ENCODE measurements at regions not wholly inside any gene's neighbourhood (a gene's known extent, or its start where the extent isn't known, plus 50 kb on each side); places are given as distances from the start of the nearest gene placed in this dataset.

DNA sequence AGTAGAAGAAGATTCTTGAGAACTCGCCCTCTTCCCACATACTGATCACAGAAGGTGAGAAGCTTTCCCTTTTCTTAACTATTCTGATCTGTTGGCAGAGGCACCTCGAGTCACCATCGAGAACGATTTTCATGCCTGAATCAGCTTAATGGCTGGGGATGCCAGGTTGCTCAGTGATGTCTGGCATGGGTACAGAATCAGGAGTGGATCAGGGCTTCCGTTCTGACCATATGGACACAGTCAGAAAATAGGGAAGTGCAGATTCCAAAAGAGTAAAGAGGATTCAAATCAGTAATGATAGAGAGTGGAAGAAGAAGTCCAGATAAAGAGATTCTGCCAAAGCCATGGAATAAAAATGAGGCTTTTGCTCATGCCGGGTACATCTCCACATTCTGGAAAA lies 52.0 kb upstream of the GRB10 start:
- Histone ChIP-seq H3K4me1 (peaks cover 4% of the 10 kb centered on the region), H3K4me3 (no peak overlapping the region), H3K9me3 (no peaks in the 10 kb centered on the region), H3K27me3 (ENCODE audit: insufficient read depth in 3 of 3, low read length in 2 of 3) (no peaks in the 10 kb centered on the region), H3K36me3 (ENCODE audit: insufficient read depth in 1 of 2, low read depth in 1 of 2) (no peaks in the 10 kb centered on the region), H3K27ac (no peak overlapping the region)
- 80 to 84% (median 83%) methylated on average over 6 of the region's 6 CpGs for WGBS, 3 donors
- DNase-seq (no peak), ATAC-seq (no peak)
- intact Hi-C loops (cut with DNase I) = no loop called here
- TF ChIP-seq, protein P1, sequence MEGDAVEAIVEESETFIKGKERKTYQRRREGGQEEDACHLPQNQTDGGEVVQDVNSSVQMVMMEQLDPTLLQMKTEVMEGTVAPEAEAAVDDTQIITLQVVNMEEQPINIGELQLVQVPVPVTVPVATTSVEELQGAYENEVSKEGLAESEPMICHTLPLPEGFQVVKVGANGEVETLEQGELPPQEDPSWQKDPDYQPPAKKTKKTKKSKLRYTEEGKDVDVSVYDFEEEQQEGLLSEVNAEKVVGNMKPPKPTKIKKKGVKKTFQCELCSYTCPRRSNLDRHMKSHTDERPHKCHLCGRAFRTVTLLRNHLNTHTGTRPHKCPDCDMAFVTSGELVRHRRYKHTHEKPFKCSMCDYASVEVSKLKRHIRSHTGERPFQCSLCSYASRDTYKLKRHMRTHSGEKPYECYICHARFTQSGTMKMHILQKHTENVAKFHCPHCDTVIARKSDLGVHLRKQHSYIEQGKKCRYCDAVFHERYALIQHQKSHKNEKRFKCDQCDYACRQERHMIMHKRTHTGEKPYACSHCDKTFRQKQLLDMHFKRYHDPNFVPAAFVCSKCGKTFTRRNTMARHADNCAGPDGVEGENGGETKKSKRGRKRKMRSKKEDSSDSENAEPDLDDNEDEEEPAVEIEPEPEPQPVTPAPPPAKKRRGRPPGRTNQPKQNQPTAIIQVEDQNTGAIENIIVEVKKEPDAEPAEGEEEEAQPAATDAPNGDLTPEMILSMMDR (IDR thresholded peaks at IDR 0.05) = no peak

DNA sequence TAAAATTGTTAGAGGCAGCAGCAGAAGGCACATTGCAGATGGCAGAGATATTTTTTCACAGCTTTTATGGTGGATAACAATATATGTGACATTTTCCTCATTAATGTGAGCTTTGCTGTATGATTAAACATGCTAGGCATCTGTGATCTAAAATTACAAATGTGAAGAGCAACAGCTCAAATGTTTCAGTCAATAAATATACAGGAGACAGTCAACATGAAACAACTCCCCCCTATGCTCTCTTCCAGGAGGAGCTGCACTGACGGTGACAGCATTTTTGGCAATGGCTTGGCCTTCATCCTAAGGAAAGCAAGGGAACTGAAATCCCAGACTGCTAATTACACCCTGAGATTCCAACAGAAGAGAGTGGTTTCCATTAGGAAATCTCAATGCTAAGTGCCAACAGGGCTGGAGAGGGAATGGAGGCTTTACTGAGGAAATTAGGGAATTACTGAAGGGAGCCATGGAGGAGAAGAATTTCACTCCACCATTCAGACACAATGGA lies 51.4 kb upstream of the GRB10 start:
- TF ChIP-seq, protein P1 (IDR thresholded peaks at IDR 0.05) = no peak
- WGBS, 3 donors = 38 to 53% (median 39%) methylated on average over 1 of the region's 1 CpG
- Histone ChIP-seq H3K4me3 (no peak overlapping the region), H3K9me3 (no peaks in the 10 kb centered on the region), H3K27me3 (ENCODE audit: insufficient read depth in 3 of 3, low read length in 2 of 3) (no peaks in the 10 kb centered on the region), H3K4me1 (no peaks in the 10 kb centered on the region), H3K27ac (no peak overlapping the region), H3K36me3 (ENCODE audit: insufficient read depth in 1 of 2, low read depth in 1 of 2) (no peaks in the 10 kb centered on the region)
- intact Hi-C loops (cut with DNase I) = no loop called here
- no peak for DNase-seq
- ATAC-seq = no peak

DNA sequence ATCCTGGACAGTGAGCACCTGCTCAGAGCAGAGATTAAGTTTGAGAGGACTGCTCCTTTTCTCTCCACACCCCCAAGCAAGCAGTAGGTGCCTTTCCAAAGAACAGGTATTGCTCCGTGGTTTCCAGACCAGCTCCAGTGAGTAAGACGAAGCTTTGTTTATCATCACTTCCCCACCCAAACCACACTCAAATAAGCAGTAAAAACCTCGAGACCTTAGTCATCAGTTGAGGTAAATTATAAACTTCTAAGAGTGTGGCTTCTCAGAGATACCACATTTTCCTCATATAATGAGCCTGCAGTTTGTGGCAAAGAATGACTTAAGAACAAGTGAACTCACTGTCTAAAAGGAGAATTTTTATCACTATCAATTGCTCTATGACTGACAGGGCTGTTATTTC lies 50.0 kb upstream of the GRB10 start:
- H3K4me1 ChIP-seq = no peaks in the 10 kb centered on the region
- WGBS, 3 donors = 78 to 90% (median 80%) methylated on average over 3 of the region's 3 CpGs
- H3K27ac ChIP-seq = no peak overlapping the region
- ATAC-seq = no peak
- TF ChIP-seq, protein P1 (IDR thresholded peaks at IDR 0.05) = no peak
- H3K4me3 ChIP-seq = no peak overlapping the region
- no peaks in the 10 kb centered on the region for H3K27me3 ChIP-seq (ENCODE audit: insufficient read depth in 3 of 3, low read length in 2 of 3)
- no peaks in the 10 kb centered on the region for H3K36me3 ChIP-seq (ENCODE audit: insufficient read depth in 1 of 2, low read depth in 1 of 2)
- H3K9me3 ChIP-seq = no peaks in the 10 kb centered on the region
- intact Hi-C loops (cut with DNase I) = no loop called here
- DNase-seq = no peak
